Ramos (cell line): ENCODE measurements at regions not wholly inside any gene's neighbourhood (a gene's known extent, or its start where the extent isn't known, plus 50 kb on each side); places are given as distances from the start of the nearest gene placed in this dataset.

ENCODE experiments used
- in situ Hi-C: fragments of 300-500 bp; cut with MboI; formaldehyde crosslinking; loops from one replicate; pipeline ENCODE4 v1.14.3; 2022; ENCODE audit warnings: low sequenced_read_pairs; ENCODE audit not compliant: unreplicated experiment

- in situ Hi-C loops, result no loop called here
Measured at GRCh38 chr2:238649123-238649522, 198.8 kb upstream of the TWIST2 start.

GRCh38 chr2:238649936-238650518 lies 197.9 kb upstream of the TWIST2 start:
- in situ Hi-C loops, result no loop called here

GRCh38 chr2:238650536-238650935 lies 197.3 kb upstream of the TWIST2 start:
- in situ Hi-C loops, result no loop called here

- in situ Hi-C loops, result no loop called here
Measured at GRCh38 chr2:238651306-238652052, 196.4 kb upstream of the TWIST2 start.

GRCh38 chr2:238652053-238652770 lies 195.7 kb upstream of the TWIST2 start:
- in situ Hi-C loops, result no loop called here

GRCh38 chr2:238652771-238653157 lies 195.1 kb upstream of the TWIST2 start:
- in situ Hi-C loops, result no loop called here

- in situ Hi-C loops, result no loop called here
Measured at GRCh38 chr2:238653431-238654109, 194.3 kb upstream of the TWIST2 start.

- in situ Hi-C loops, result no loop called here
Measured at GRCh38 chr2:238654479-238655197, 193.2 kb upstream of the TWIST2 start.

GRCh38 chr2:238655198-238655860 lies 192.6 kb upstream of the TWIST2 start:
- in situ Hi-C loops, result no loop called here

- in situ Hi-C loops, result no loop called here
Measured at GRCh38 chr2:238655974-238656722, 191.7 kb upstream of the TWIST2 start.

- in situ Hi-C loops, result no loop called here
Measured at GRCh38 chr2:238657132-238658053, 190.5 kb upstream of the TWIST2 start.

GRCh38 chr2:238658054-238658407 lies 189.9 kb upstream of the TWIST2 start:
- in situ Hi-C loops, result no loop called here

GRCh38 chr2:238658820-238659219 lies 189.1 kb upstream of the TWIST2 start:
- in situ Hi-C loops, result no loop called here

- in situ Hi-C loops, result no loop called here
Measured at GRCh38 chr2:238659231-238659630, 188.7 kb upstream of the TWIST2 start.

GRCh38 chr2:238663586-238663985 lies 184.3 kb upstream of the TWIST2 start:
- in situ Hi-C loops, result no loop called here

- in situ Hi-C loops, result no loop called here
Measured at GRCh38 chr2:238665919-238666318, 182.0 kb upstream of the TWIST2 start.

- in situ Hi-C loops, result no loop called here
Measured at GRCh38 chr2:238666543-238666942, 181.3 kb upstream of the TWIST2 start.

GRCh38 chr2:238667008-238667407 lies 180.9 kb upstream of the TWIST2 start:
- in situ Hi-C loops, result no loop called here
